ENCODE measurements at regions not wholly inside any gene's neighbourhood (a gene's known extent, or its start where the extent isn't known, plus 50 kb on each side); places are given as distances from the start of the nearest gene placed in this dataset.

DNA sequence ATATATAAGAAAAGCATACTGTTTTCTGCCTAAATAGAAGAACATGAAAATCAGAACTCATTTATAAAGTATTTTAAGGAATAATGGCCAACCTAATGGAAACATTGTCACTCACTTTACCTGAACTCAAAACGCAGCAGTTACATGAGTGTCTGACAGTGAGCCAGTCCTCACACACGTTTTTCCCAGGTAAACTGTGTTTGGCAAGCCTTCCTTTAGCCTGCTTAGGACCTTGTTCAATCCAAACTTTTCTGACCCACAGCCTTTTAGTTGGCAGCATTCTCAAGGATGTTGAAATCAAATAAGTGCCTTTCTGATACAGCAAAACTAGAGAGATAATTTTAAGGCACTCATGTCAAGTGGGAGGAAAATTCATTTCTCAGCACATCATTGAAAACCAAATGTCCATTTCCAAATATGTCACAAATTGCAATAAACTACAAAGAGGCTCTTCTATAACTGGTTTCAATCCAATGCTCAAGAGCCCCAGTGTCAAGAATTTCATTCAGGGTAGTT, 83.5 kb upstream of the SPDL1 start (continued):
- TF ChIP-seq, protein P1, sequence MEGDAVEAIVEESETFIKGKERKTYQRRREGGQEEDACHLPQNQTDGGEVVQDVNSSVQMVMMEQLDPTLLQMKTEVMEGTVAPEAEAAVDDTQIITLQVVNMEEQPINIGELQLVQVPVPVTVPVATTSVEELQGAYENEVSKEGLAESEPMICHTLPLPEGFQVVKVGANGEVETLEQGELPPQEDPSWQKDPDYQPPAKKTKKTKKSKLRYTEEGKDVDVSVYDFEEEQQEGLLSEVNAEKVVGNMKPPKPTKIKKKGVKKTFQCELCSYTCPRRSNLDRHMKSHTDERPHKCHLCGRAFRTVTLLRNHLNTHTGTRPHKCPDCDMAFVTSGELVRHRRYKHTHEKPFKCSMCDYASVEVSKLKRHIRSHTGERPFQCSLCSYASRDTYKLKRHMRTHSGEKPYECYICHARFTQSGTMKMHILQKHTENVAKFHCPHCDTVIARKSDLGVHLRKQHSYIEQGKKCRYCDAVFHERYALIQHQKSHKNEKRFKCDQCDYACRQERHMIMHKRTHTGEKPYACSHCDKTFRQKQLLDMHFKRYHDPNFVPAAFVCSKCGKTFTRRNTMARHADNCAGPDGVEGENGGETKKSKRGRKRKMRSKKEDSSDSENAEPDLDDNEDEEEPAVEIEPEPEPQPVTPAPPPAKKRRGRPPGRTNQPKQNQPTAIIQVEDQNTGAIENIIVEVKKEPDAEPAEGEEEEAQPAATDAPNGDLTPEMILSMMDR (IDR thresholded peaks at IDR 0.05), result no peak
- TF ChIP-seq JUN (CRISPR knock-in tag; IDR thresholded peaks at IDR 0.05) (no peak), ZNF396 (CRISPR knock-in tag; IDR thresholded peaks at IDR 0.05; ENCODE audit: borderline replicate concordance) (no peak), NFYB (CRISPR knock-in tag; conservative IDR thresholded peaks at IDR 0.05; ENCODE audit: low read depth) (no peak)

DNA sequence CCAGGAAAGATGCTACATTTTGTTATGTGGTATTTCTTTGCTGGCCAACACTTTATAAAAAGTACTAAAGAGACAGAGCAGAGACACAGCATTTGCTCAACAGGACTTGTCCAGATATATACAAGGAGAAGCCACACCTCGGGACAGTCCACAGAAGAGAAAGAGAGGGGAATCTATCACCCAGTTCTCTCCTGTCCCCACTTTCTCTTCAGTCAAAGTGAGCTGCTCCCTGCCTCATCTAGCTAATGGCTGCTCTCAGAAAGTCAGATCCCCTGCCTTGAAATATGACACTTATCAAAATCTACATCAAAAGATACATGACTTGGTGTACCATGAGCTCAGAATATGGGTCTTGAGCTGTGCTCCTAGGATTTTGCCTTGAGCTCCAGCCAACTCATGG, 86.7 kb upstream of the SPDL1 start:
- no peak for DNase-seq (ENCODE audit: low spot score)
- peaks cover 6% of the 10 kb centered on the region for H3K9me3 Mint-ChIP-seq
- no peak for ATAC-seq
- POLR2A ChIA-PET, result no interaction called here
- TF ChIP-seq ZNF423 (CRISPR knock-in tag; IDR thresholded peaks at IDR 0.05), result no peak
- no peak for TF ChIP-seq EMX1 (CRISPR knock-in tag; IDR thresholded peaks at IDR 0.05)
- TF ChIP-seq SP1 (CRISPR knock-in tag; conservative IDR thresholded peaks at IDR 0.05), result no peak
- no peak for TF ChIP-seq OVOL2 (CRISPR knock-in tag; IDR thresholded peaks at IDR 0.05; ENCODE audit: borderline replicate concordance)
- TF ChIP-seq, protein P2, sequence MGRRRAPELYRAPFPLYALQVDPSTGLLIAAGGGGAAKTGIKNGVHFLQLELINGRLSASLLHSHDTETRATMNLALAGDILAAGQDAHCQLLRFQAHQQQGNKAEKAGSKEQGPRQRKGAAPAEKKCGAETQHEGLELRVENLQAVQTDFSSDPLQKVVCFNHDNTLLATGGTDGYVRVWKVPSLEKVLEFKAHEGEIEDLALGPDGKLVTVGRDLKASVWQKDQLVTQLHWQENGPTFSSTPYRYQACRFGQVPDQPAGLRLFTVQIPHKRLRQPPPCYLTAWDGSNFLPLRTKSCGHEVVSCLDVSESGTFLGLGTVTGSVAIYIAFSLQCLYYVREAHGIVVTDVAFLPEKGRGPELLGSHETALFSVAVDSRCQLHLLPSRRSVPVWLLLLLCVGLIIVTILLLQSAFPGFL (CRISPR knock-in tag; IDR thresholded peaks at IDR 0.05; ENCODE audit: borderline replicate concordance), result no peak
- no peak for TF ChIP-seq GABPB1 (CRISPR knock-in tag; IDR thresholded peaks at IDR 0.05)
- TF ChIP-seq, protein P3, sequence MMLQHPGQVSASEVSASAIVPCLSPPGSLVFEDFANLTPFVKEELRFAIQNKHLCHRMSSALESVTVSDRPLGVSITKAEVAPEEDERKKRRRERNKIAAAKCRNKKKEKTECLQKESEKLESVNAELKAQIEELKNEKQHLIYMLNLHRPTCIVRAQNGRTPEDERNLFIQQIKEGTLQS (CRISPR knock-in tag; conservative IDR thresholded peaks at IDR 0.05), result no peak
- no peak for TF ChIP-seq CREB1 (CRISPR knock-in tag; IDR thresholded peaks at IDR 0.05)
- TF ChIP-seq ZNF138 (CRISPR knock-in tag; conservative IDR thresholded peaks at IDR 0.05), result no peak
- TF ChIP-seq, protein P4, sequence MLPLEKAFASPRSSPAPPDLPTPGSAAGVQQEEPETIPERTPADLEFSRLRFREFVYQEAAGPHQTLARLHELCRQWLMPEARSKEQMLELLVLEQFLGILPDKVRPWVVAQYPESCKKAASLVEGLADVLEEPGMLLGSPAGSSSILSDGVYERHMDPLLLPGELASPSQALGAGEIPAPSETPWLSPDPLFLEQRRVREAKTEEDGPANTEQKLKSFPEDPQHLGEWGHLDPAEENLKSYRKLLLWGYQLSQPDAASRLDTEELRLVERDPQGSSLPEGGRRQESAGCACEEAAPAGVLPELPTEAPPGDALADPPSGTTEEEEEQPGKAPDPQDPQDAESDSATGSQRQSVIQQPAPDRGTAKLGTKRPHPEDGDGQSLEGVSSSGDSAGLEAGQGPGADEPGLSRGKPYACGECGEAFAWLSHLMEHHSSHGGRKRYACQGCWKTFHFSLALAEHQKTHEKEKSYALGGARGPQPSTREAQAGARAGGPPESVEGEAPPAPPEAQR (CRISPR knock-in tag; IDR thresholded peaks at IDR 0.05), result no peak
- TF ChIP-seq, protein P5, sequence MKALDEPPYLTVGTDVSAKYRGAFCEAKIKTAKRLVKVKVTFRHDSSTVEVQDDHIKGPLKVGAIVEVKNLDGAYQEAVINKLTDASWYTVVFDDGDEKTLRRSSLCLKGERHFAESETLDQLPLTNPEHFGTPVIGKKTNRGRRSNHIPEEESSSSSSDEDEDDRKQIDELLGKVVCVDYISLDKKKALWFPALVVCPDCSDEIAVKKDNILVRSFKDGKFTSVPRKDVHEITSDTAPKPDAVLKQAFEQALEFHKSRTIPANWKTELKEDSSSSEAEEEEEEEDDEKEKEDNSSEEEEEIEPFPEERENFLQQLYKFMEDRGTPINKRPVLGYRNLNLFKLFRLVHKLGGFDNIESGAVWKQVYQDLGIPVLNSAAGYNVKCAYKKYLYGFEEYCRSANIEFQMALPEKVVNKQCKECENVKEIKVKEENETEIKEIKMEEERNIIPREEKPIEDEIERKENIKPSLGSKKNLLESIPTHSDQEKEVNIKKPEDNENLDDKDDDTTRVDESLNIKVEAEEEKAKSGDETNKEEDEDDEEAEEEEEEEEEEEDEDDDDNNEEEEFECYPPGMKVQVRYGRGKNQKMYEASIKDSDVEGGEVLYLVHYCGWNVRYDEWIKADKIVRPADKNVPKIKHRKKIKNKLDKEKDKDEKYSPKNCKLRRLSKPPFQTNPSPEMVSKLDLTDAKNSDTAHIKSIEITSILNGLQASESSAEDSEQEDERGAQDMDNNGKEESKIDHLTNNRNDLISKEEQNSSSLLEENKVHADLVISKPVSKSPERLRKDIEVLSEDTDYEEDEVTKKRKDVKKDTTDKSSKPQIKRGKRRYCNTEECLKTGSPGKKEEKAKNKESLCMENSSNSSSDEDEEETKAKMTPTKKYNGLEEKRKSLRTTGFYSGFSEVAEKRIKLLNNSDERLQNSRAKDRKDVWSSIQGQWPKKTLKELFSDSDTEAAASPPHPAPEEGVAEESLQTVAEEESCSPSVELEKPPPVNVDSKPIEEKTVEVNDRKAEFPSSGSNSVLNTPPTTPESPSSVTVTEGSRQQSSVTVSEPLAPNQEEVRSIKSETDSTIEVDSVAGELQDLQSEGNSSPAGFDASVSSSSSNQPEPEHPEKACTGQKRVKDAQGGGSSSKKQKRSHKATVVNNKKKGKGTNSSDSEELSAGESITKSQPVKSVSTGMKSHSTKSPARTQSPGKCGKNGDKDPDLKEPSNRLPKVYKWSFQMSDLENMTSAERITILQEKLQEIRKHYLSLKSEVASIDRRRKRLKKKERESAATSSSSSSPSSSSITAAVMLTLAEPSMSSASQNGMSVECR (CRISPR knock-in tag; IDR thresholded peaks at IDR 0.05; ENCODE audit: borderline replicate concordance), result no peak
- TF ChIP-seq, protein P6, sequence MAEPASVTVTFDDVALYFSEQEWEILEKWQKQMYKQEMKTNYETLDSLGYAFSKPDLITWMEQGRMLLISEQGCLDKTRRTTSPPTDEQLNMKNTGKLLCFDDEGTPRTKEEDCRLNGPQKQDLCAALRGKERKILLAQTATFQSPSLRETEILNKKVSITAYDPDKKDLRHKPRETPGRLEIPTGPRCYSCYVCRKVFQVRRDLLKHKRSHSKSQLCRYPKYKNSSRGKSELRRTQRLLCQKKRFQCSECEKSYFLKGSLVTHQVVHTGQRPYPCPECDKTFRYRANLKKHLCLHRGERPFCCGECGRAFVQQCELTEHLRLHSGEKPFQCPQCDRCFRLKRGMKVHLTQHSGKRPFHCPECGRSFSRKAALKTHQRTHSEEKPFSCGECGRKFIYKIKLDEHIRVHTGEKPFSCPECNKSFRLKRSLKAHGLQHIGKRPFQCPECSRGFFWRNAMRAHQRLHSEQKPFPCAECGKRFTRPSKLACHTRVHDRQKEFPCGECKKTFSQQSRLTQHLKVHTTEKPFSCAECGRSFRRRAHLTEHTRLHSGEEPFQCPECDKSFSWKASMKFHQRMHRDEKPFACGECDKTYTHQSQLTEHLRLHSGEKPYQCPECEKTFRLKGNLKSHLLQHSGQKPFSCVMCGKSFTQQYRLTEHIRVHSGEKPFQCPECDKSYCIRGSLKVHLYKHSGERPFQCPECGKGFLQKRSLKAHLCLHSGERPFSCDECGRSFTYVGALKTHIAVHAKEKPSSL (CRISPR knock-in tag; conservative IDR thresholded peaks at IDR 0.05), result no peak
- CTCF ChIA-PET, result no interaction called here
- H3K27ac Mint-ChIP-seq, result no peak overlapping the region
- H3K4me1 Mint-ChIP-seq, result no peaks in the 10 kb centered on the region
- H3K4me3 Mint-ChIP-seq, result no peak overlapping the region
- no peaks in the 10 kb centered on the region for H3K27me3 Mint-ChIP-seq (ENCODE audit: low read depth)
- H3K36me3 Mint-ChIP-seq, result no peaks in the 10 kb centered on the region

Measured in WTC11 (cell line).